IMR-90 (cell line): ENCODE measurements at regions not wholly inside any gene's neighbourhood (a gene's known extent, or its start where the extent isn't known, plus 50 kb on each side); places are given as distances from the start of the nearest gene placed in this dataset.

Experiments
- ATAC-seq: fragments of 200-7000 bp; cut with Tn5 transposase; 2 replicates; pipeline ENCODE4 v1.9.1; 2020; ENCODE audit warnings: low read depth, mild to moderate bottlenecking, moderate library complexity
- BruUV-seq: library from RNA; stranded (reverse); fragments of 400-500 nt; replicated peaks from 2 replicates; lab custom pipeline; 2021; lab: Mats Ljungman, UMichigan
- CTCF ChIA-PET: fragments of 300-600 bp; formaldehyde crosslinking; extraction: SDS; loops from one replicate; lab custom pipeline; 2021; ENCODE audit warnings: antibody characterized with exemption; lab: Yijun Ruan, JAX
- POLR2A ChIA-PET: fragments of 300-600 bp; sonication (Branson Sonifier 250); formaldehyde crosslinking; loops from one replicate; lab custom pipeline; 2022; ENCODE audit warnings: antibody characterized with exemption; ENCODE audit not compliant: unreplicated experiment; lab: Charles Lee
- DNase-seq: peaks from one replicate; pipeline ENCODE4 v3.0.0; 2013
- H2AFZ ChIP-seq: replicated peaks from 2 replicates; pipeline ENCODE3; 2013; ENCODE audit warnings: low read length, mild to moderate bottlenecking; ENCODE audit not compliant: poor library complexity
- H2AK5ac ChIP-seq: 2 replicates; pipeline ENCODE4 v1.6.1; 2013; ENCODE audit warnings: low read depth, low read length, inconsistent platforms
- H2AK9ac ChIP-seq: replicated peaks from 2 replicates; pipeline ENCODE3; 2013; ENCODE audit warnings: mild to moderate bottlenecking, low read depth, low read length, moderate library complexity; ENCODE audit not compliant: poor library complexity
- H2BK120ac ChIP-seq: 2 replicates; pipeline ENCODE4 v1.6.1; 2013; ENCODE audit warnings: low read depth, low read length, inconsistent platforms
- H2BK15ac ChIP-seq: 3 replicates; pipeline ENCODE4 v1.6.1; 2013; ENCODE audit warnings: low read depth, low read length, inconsistent platforms
- H2BK20ac ChIP-seq: 2 replicates; pipeline ENCODE4 v1.6.1; 2013; ENCODE audit warnings: low read depth, mild to moderate bottlenecking, inconsistent platforms, low read length, moderate library complexity
- H2BK5ac ChIP-seq: 2 replicates; pipeline ENCODE4 v1.6.1; 2013; ENCODE audit warnings: mild to moderate bottlenecking, low read depth, low read length, inconsistent platforms; ENCODE audit not compliant: poor library complexity, severe bottlenecking
- H3K14ac ChIP-seq: replicated peaks from 2 replicates; pipeline ENCODE4 v1.6.1; 2013; ENCODE audit warnings: low read depth, low read length, inconsistent platforms
- H3K18ac ChIP-seq: 2 replicates; pipeline ENCODE4 v1.6.1; 2013; ENCODE audit warnings: low read depth, low read length, control low read depth
- H3K23ac ChIP-seq: 2 replicates; pipeline ENCODE4 v1.6.1; 2013; ENCODE audit warnings: low read depth, low read length, inconsistent platforms
- H3K27ac ChIP-seq: 2 replicates; pipeline ENCODE4 v1.5.1; 2013; ENCODE audit warnings: mild to moderate bottlenecking, control low read depth, low read length; ENCODE audit not compliant: insufficient read depth
- H3K27me3 ChIP-seq: 2 replicates; pipeline ENCODE4 v1.6.1; 2013; ENCODE audit warnings: low read length; ENCODE audit not compliant: control insufficient read depth, insufficient read depth
- H3K36me3 ChIP-seq: 2 replicates; pipeline ENCODE4 v1.6.1; 2013; ENCODE audit warnings: low read length, mixed read lengths; ENCODE audit not compliant: control insufficient read depth, insufficient read depth
- H3K4ac ChIP-seq: 2 replicates; pipeline ENCODE4 v1.6.1; 2013; ENCODE audit warnings: low read depth, low read length, inconsistent platforms
- H3K4me1 ChIP-seq: 2 replicates; pipeline ENCODE4 v1.6.1; 2013; ENCODE audit warnings: low read length, mixed read lengths; ENCODE audit not compliant: control insufficient read depth, insufficient read depth
- H3K4me2 ChIP-seq: 2 replicates; pipeline ENCODE4 v1.6.1; 2013; ENCODE audit warnings: low read depth, mild to moderate bottlenecking, control low read depth, low read length, moderate library complexity
- H3K4me3 ChIP-seq: 2 replicates; pipeline ENCODE4 v1.5.1; 2013; ENCODE audit warnings: low read depth, mild to moderate bottlenecking, control low read depth, low read length, moderate library complexity; ENCODE audit not compliant: insufficient read depth
- H3K56ac ChIP-seq: 2 replicates; pipeline ENCODE4 v1.6.1; 2013; ENCODE audit warnings: low read length, inconsistent platforms; ENCODE audit not compliant: insufficient read depth; ENCODE audit errors: extremely low read depth
- H3K79me1 ChIP-seq, 2 experiments: 2 replicates each; pipeline ENCODE4 v1.6.1; 2013; ENCODE audit warnings: low read length in 2 of 2, inconsistent platforms in 1 of 2, low read depth in 1 of 2
- H3K9ac ChIP-seq: 2 replicates; pipeline ENCODE4 v1.6.1; 2013; ENCODE audit warnings: low read depth, low read length, control low read depth
- H3K9me1 ChIP-seq: 2 replicates; pipeline ENCODE4 v1.6.1; 2013; ENCODE audit warnings: low read length, inconsistent platforms; ENCODE audit not compliant: insufficient read depth
- H3K9me3 ChIP-seq: 2 replicates; pipeline ENCODE4 v1.6.1; 2013; ENCODE audit warnings: low read length; ENCODE audit not compliant: control insufficient read depth, insufficient read depth
- H4K20me1 ChIP-seq: 2 replicates; pipeline ENCODE4 v1.6.1; 2013; ENCODE audit warnings: low read length, inconsistent platforms; ENCODE audit not compliant: insufficient read depth
- H4K5ac ChIP-seq: 2 replicates; pipeline ENCODE4 v1.6.1; 2013; ENCODE audit warnings: mild to moderate bottlenecking, low read depth, low read length, control low read depth
- H4K8ac ChIP-seq, 2 experiments: 2 replicates each; pipeline ENCODE4 v1.6.1; 2013; ENCODE audit warnings: low read depth in 2 of 2, low read length in 2 of 2, control low read depth in 1 of 2, inconsistent platforms in 1 of 2
- H4K91ac ChIP-seq: 2 replicates; pipeline ENCODE4 v1.6.1; 2013; ENCODE audit warnings: low read depth, low read length, inconsistent platforms; ENCODE audit not compliant: insufficient read depth
- ELK1 ChIP-seq: fragments of 150-350 bp; IDR thresholded peaks from 2 replicates; pipeline ENCODE4 v1.6.1; 2016; ENCODE audit warnings: low read depth, mild to moderate bottlenecking, low read length, moderate library complexity, borderline replicate concordance
- FOS ChIP-seq: fragments of 150-350 bp; IDR thresholded peaks from 2 replicates; pipeline ENCODE4 v1.6.1; 2016; ENCODE audit warnings: low read depth, low read length
- MAZ ChIP-seq: IDR thresholded peaks from 2 replicates; pipeline ENCODE4 v1.6.1; 2012; ENCODE audit warnings: low read depth, mild to moderate bottlenecking, low read length, improper control_type of control experiment, moderate library complexity, borderline replicate concordance
- POLR2A ChIP-seq: IDR thresholded peaks from 2 replicates; pipeline ENCODE4 v1.6.1; 2012; ENCODE audit warnings: mild to moderate bottlenecking, low read depth, low read length
- RFX5 ChIP-seq: IDR thresholded peaks from 2 replicates; pipeline ENCODE4 v1.8.0; 2012; ENCODE audit warnings: low read depth, mild to moderate bottlenecking, low read length, moderate library complexity
- SMC3 ChIP-seq: fragments of 150-350 bp; IDR thresholded peaks from 2 replicates; pipeline ENCODE4 v1.6.1; 2016; ENCODE audit warnings: low read depth, mild to moderate bottlenecking, antibody characterized with exemption, low read length, moderate library complexity
- WGBS, 2 experiments: methylation state at CpG; one replicate each; pipeline versions ENCODE4 v1.1.5 to v1.1.7; 2013; ENCODE audit warnings: missing lambda C conversion rate in 2 of 2; ENCODE audit not compliant: insufficient read length in 1 of 2; ENCODE audit errors: extremely low coverage in 2 of 2; 5-methylcytosine and 5-hydroxymethylcytosine counted together
- dilution Hi-C: fragments of 300-500 bp; cut with HindIII; formaldehyde crosslinking; loops from one replicate; pipeline ENCODE4 v1.14.3; 2018; ENCODE audit warnings: low sequenced_read_pairs; ENCODE audit not compliant: unreplicated experiment
- in situ Hi-C: fragments of 300-500 bp; cut with MboI; formaldehyde crosslinking; loops from 3 replicates; pipeline ENCODE4 v1.14.3; 2019; ENCODE audit warnings: low sequenced_read_pairs, inconsistent platforms, mixed read lengths
- intact Hi-C: fragments of 100-400 bp; cut with micrococcal nuclease; formaldehyde crosslinking; loops from 2 replicates; pipeline ENCODE4 v1.10.0; 2022

GRCh38 chr3:178450476-178450875, 85.8 kb upstream of the KCNMB2 start:
- intact Hi-C loops (no loop called here), in situ Hi-C loops (no loop called here), dilution Hi-C loops (no loop called here)
- no peak overlapping the region for H4K8ac ChIP-seq
- H3K36me3 ChIP-seq = no peaks in the 10 kb centered on the region
- no peak overlapping the region for H4K5ac ChIP-seq
- no TSS peak for BruUV-seq
- H3K27me3 ChIP-seq = peaks cover 2% of the 10 kb centered on the region
- POLR2A ChIA-PET = no interaction called here
- H2BK120ac ChIP-seq = no peak overlapping the region
- no peak overlapping the region for H3K14ac ChIP-seq
- DNase-seq (no peak), ATAC-seq (no peak)
- no peak overlapping the region for H3K56ac ChIP-seq
- no peak overlapping the region for H3K27ac ChIP-seq
- H2AK9ac ChIP-seq = no peak overlapping the region
- no peak overlapping the region for H4K91ac ChIP-seq
- H3K18ac ChIP-seq = no peak overlapping the region
- no CpG with 5 or more reads among the region's 3 CpGs for WGBS, 2 experiments
- no peak overlapping the region for H3K23ac ChIP-seq
- H2AFZ ChIP-seq = no peak overlapping the region
- no peak overlapping the region for H3K4me2 ChIP-seq
- TF ChIP-seq MAZ = no peak
- TF ChIP-seq ELK1 = no peak
- no peak for TF ChIP-seq SMC3
- TF ChIP-seq RFX5 = no peak
- no peak for TF ChIP-seq FOS
- TF ChIP-seq POLR2A = no peak
- H3K4me3 ChIP-seq = no peak overlapping the region
- H2BK20ac ChIP-seq = no peak overlapping the region
- no peak overlapping the region for H3K4ac ChIP-seq
- H4K20me1 ChIP-seq = no peaks in the 10 kb centered on the region
- H3K9ac ChIP-seq = no peak overlapping the region
- no peaks in the 10 kb centered on the region for H3K9me1 ChIP-seq
- H3K79me1 ChIP-seq = no peaks in the 10 kb centered on the region
- no peak overlapping the region for H2BK5ac ChIP-seq
- H3K9me3 ChIP-seq = no peaks in the 10 kb centered on the region
- H3K4me1 ChIP-seq = no peaks in the 10 kb centered on the region
- CTCF ChIA-PET = no interaction called here
- no peak overlapping the region for H2AK5ac ChIP-seq
- no peak overlapping the region for H2BK15ac ChIP-seq
